SK-N-SH treated with all-trans-retinoic acid at 6 μM for 48 hours (cell line): ENCODE measurements at regions not wholly inside any gene's neighbourhood (a gene's known extent, or its start where the extent isn't known, plus 50 kb on each side); places are given as distances from the start of the nearest gene placed in this dataset.
"Not testable (repeated sequence)": the region's sequence is repeated elsewhere in the genome, so short reads cannot be mapped to it uniquely, and the experiment has no call there.

Experiments
- ATAC-seq: fragments of 200-7000 bp; cut with Tn5 transposase; 3 replicates; pipeline ENCODE4 v1.9.1; 2020; ENCODE audit warnings: mild to moderate bottlenecking, moderate library complexity
- ARNTL ChIP-seq: fragments of 450-650 bp; formaldehyde crosslinking; IDR thresholded peaks from 2 replicates; pipeline ENCODE4 v1.5.0; 2020; ENCODE audit warnings: low read depth, mild to moderate bottlenecking, moderate library complexity, borderline replicate concordance
- BACH2 ChIP-seq: fragments of 250-450 bp; sonication (Bioruptor Pico); IDR thresholded peaks from 2 replicates; pipeline ENCODE4 v1.9.0; 2021; ENCODE audit warnings: mild to moderate bottlenecking, borderline replicate concordance
- CREB5 ChIP-seq: fragments of 250-450 bp; sonication (Bioruptor Pico); IDR thresholded peaks from 2 replicates; pipeline ENCODE4 v1.5.1; 2020; ENCODE audit warnings: low read depth, mild to moderate bottlenecking, moderate library complexity
- CSRNP3 ChIP-seq: fragments of 250-450 bp; sonication (Bioruptor Pico); IDR thresholded peaks from 2 replicates; pipeline ENCODE4 v1.5.1; 2021; ENCODE audit warnings: mild to moderate bottlenecking, moderate library complexity
- ESRRG ChIP-seq: fragments of 250-450 bp; sonication (Bioruptor Pico); IDR thresholded peaks from 2 replicates; pipeline ENCODE4 v1.6.1; 2021; ENCODE audit warnings: mild to moderate bottlenecking
- GLIS3 ChIP-seq: fragments of 250-450 bp; sonication (Bioruptor Pico); IDR thresholded peaks from 2 replicates; pipeline ENCODE4 v1.5.0; 2020; ENCODE audit warnings: mild to moderate bottlenecking, moderate library complexity
- ISL1 ChIP-seq: fragments of 250-450 bp; sonication (Bioruptor Pico); IDR thresholded peaks from 2 replicates; pipeline ENCODE4 v2.1.2; 2022; ENCODE audit warnings: mild to moderate bottlenecking, moderate library complexity
- OSR1 ChIP-seq: fragments of 250-450 bp; sonication (Bioruptor Pico); IDR thresholded peaks from 2 replicates; pipeline ENCODE4 v1.8.0; 2022; ENCODE audit warnings: moderate library complexity, mild to moderate bottlenecking, inconsistent platforms
- PATZ1 ChIP-seq: fragments of 250-450 bp; sonication (Bioruptor Pico); IDR thresholded peaks from 2 replicates; pipeline ENCODE4 v1.8.0; 2020; ENCODE audit warnings: mild to moderate bottlenecking, moderate library complexity, borderline replicate concordance
- PPARA ChIP-seq: fragments of 250-450 bp; sonication (Bioruptor Pico); IDR thresholded peaks from 2 replicates; pipeline ENCODE4 v1.5.0; 2020; ENCODE audit warnings: mild to moderate bottlenecking, borderline replicate concordance
- SNAI2 ChIP-seq: fragments of 250-450 bp; sonication (Bioruptor Pico); IDR thresholded peaks from 2 replicates; pipeline ENCODE4 v1.5.0; 2020; ENCODE audit warnings: mild to moderate bottlenecking, moderate library complexity
- TCF4 ChIP-seq: fragments of 250-450 bp; sonication (Bioruptor Pico); IDR thresholded peaks from 2 replicates; pipeline ENCODE4 v1.8.0; 2021; ENCODE audit warnings: mild to moderate bottlenecking, moderate library complexity, borderline replicate concordance
- TOX ChIP-seq: fragments of 250-450 bp; sonication (Bioruptor Pico); IDR thresholded peaks from 2 replicates; pipeline ENCODE4 v1.8.0; 2021; ENCODE audit warnings: mild to moderate bottlenecking, moderate library complexity, borderline replicate concordance
- TSHZ2 ChIP-seq: fragments of 250-450 bp; sonication (Bioruptor Pico); IDR thresholded peaks from 2 replicates; pipeline ENCODE4 v1.5.0; 2020; ENCODE audit warnings: mild to moderate bottlenecking, moderate library complexity
- ZC3H10 ChIP-seq: fragments of 250-450 bp; sonication (Bioruptor Pico); IDR thresholded peaks from 2 replicates; pipeline ENCODE4 v1.5.1; 2021; ENCODE audit warnings: mild to moderate bottlenecking, moderate library complexity
- ZFP3 ChIP-seq: fragments of 250-450 bp; sonication (Bioruptor Pico); IDR thresholded peaks from 2 replicates; pipeline ENCODE4 v1.5.0; 2020; ENCODE audit warnings: mild to moderate bottlenecking, moderate library complexity
- ZFP30 ChIP-seq: fragments of 450-650 bp; formaldehyde crosslinking; IDR thresholded peaks from 2 replicates; pipeline ENCODE4 v1.5.0; 2022; ENCODE audit warnings: mild to moderate bottlenecking, moderate library complexity
- ZNF565 ChIP-seq: fragments of 450-650 bp; formaldehyde crosslinking; conservative IDR thresholded peaks from 2 replicates; pipeline ENCODE4 v1.5.0; 2020; ENCODE audit warnings: low read depth, mild to moderate bottlenecking, moderate library complexity
- ZNF70 ChIP-seq: fragments of 450-650 bp; formaldehyde crosslinking; IDR thresholded peaks from 2 replicates; pipeline ENCODE4 v1.5.0; 2020; ENCODE audit warnings: mild to moderate bottlenecking, moderate library complexity

GRCh38 chr12:74254784-74255183 is 282.9 kb upstream of the ATXN7L3B start (continued):
- no peak for TF ChIP-seq PATZ1 (CRISPR knock-in tag)
- TF ChIP-seq, all 23 proteins: peak for 0

- ATAC-seq: no peak
- TF ChIP-seq ZNF565 (CRISPR knock-in tag) (no peak), PATZ1 (CRISPR knock-in tag) (no peak)
Measured at GRCh38 chr12:74259199-74259598, 278.4 kb upstream of the ATXN7L3B start.

GRCh38 chr12:74264692-74265091 is 272.9 kb upstream of the ATXN7L3B start:
- TF ChIP-seq BACH2 (CRISPR knock-in tag): no peak
- TF ChIP-seq ESRRG (CRISPR knock-in tag): no peak
- TF ChIP-seq ISL1 (CRISPR knock-in tag): no peak
- no peak for TF ChIP-seq ZNF70
- TF ChIP-seq ZFP3 (CRISPR knock-in tag): no peak
- no peak for TF ChIP-seq TCF4 (CRISPR knock-in tag)
- no peak for TF ChIP-seq TSHZ2 (CRISPR knock-in tag)
- no peak for TF ChIP-seq TOX
- no peak for TF ChIP-seq CREB5 (CRISPR knock-in tag)
- TF ChIP-seq PATZ1 (CRISPR knock-in tag): no peak
- TF ChIP-seq PPARA: no peak
- TF ChIP-seq ZC3H10: no peak
- no peak for TF ChIP-seq CSRNP3 (CRISPR knock-in tag)
- ATAC-seq: no peak

- ATAC-seq: not testable (repeated sequence)
Measured at GRCh38 chr12:74269355-74269754, 268.3 kb upstream of the ATXN7L3B start.

GRCh38 chr12:74280156-74280655 is 257.4 kb upstream of the ATXN7L3B start:
- no peak for ATAC-seq
- TF ChIP-seq TOX (no peak), ARNTL (CRISPR knock-in tag) (no peak), GLIS3 (CRISPR knock-in tag) (no peak), SNAI2 (CRISPR knock-in tag) (no peak), BACH2 (CRISPR knock-in tag) (no peak), TCF4 (CRISPR knock-in tag) (no peak), ZNF565 (CRISPR knock-in tag) (no peak), ZNF70 (no peak), ZFP30 (no peak), CREB5 (CRISPR knock-in tag) (no peak), PATZ1 (CRISPR knock-in tag) (no peak), OSR1 (CRISPR knock-in tag) (no peak), ZC3H10 (no peak), PPARA (no peak)
- TF ChIP-seq, all 23 proteins: peak for 0
